Spleen (tissue), 11 donors: ENCODE measurements at regions not wholly inside any gene's neighbourhood (a gene's known extent, or its start where the extent isn't known, plus 50 kb on each side); places are given as distances from the start of the nearest gene placed in this dataset.
"Not testable (repeated sequence)": the region's sequence is repeated elsewhere in the genome, so short reads cannot be mapped to it uniquely, and the experiment has no call there.

Source experiments
- DNase-seq: peaks from one replicate; pipeline ENCODE4 v3.0.0-alpha.2; 2020
- H3K27ac ChIP-seq, 8 donors: fragments of 200-600 bp; sonication (generic) in 7 of 8; 1 replicate in 4 of 8; 2 replicates in 4 of 8; pipeline versions ENCODE4 v1.5.0 to v1.8.0; 2016 to 2021; ENCODE audit warnings: inconsistent platforms in 4 of 8, mild to moderate bottlenecking in 4 of 8, moderate library complexity in 1 of 8
- H3K27me3 ChIP-seq, 7 donors: fragments of 200-600 bp; sonication (generic) in 6 of 7; replicated peaks in 1 of 7; 1 replicate in 4 of 7; 2 replicates in 3 of 7; pipeline versions ENCODE4 v1.5.0 to v1.8.0; 2016 to 2021; ENCODE audit warnings: inconsistent platforms in 3 of 7, mild to moderate bottlenecking in 1 of 7
- H3K36me3 ChIP-seq, 6 donors: fragments of 200-600 bp; sonication (generic) in 5 of 6; 1 replicate in 4 of 6; 2 replicates in 2 of 6; pipeline versions ENCODE4 v1.5.0 to v1.8.0; 2016 to 2021; ENCODE audit warnings: inconsistent platforms in 2 of 6
- H3K4me1 ChIP-seq, 6 donors: fragments of 200-600 bp; sonication (generic) in 5 of 6; 1 replicate in 3 of 6; 2 replicates in 3 of 6; pipeline versions ENCODE4 v1.5.0 to v1.8.0; 2016 to 2021; ENCODE audit warnings: inconsistent platforms in 3 of 6
- H3K4me3 ChIP-seq, 8 donors: fragments of 200-600 bp; sonication (generic) in 7 of 8; 1 replicate in 4 of 8; 2 replicates in 4 of 8; pipeline versions ENCODE4 v1.5.0 to v1.8.0; 2016 to 2021; ENCODE audit warnings: inconsistent platforms in 4 of 8, mild to moderate bottlenecking in 4 of 8, moderate library complexity in 2 of 8
- H3K9me3 ChIP-seq, 8 donors: fragments of 200-600 bp; sonication (generic) in 7 of 8; 1 replicate in 4 of 8; 2 replicates in 4 of 8; pipeline versions ENCODE4 v1.5.0 to v1.8.0; 2016 to 2021; ENCODE audit warnings: inconsistent platforms in 4 of 8
- CTCF ChIP-seq, 11 experiments: fragments of 200-600 bp in 7 of 11; fragments of 450-650 bp in 4 of 11; sonication (generic) in 4 of 11; IDR thresholded peaks in 8 of 11; conservative IDR thresholded peaks in 3 of 11; 1 replicate in 7 of 11; 2 replicates in 4 of 11; pipeline versions ENCODE4 v1.4.0 to v1.8.0; 2016 to 2021; ENCODE audit warnings: antibody characterized with exemption in 11 of 11, inconsistent platforms in 4 of 11, mild to moderate bottlenecking in 1 of 11
- POLR2A ChIP-seq, 3 donors: fragments of 450-650 bp; IDR thresholded peaks; one replicate each; pipeline ENCODE4 v1.5.1; 2017; ENCODE audit warnings: antibody characterized with exemption in 3 of 3, mild to moderate bottlenecking in 1 of 3
- POLR2AphosphoS5 ChIP-seq, 3 donors: sonication (generic); formaldehyde crosslinking; IDR thresholded peaks; one replicate each; pipeline ENCODE4 v1.5.1; 2017; ENCODE audit warnings: antibody characterized with exemption in 3 of 3
- WGBS, 5 donors: extraction: QIAGEN DNeasy Blood & Tissue Kit in 3 of 5; methylation state at CpG; one replicate each; pipeline versions ENCODE4 v1.1.5 to v1.1.7; 2013 to 2018; 5-methylcytosine and 5-hydroxymethylcytosine counted together
- intact Hi-C: fragments of 100-400 bp; cut with DNase I; formaldehyde crosslinking; loops from one replicate; pipeline ENCODE4 v1.15.0; 2023; ENCODE audit warnings: low total_unique reads
- donor health status: healthy with polysubstance abuse.
- donor health status: DM: no; HTN: no; CAD: no; lungs with moderate emphysema.
- donor health status: DM: no; HTN: no; CAD: no.
- donor health status: Bipolar disorder and iron deficiency.
- donor health status: healthy.
- donor health status: DM: no; HTN: no; CAD: no.
- donor health status: DM: yes; HTN: yes; CAD: no.

GRCh38 chr10:34016576-34016975 is 682.1 kb upstream of the NRP1 start:
- Histone ChIP-seq H3K27ac (no peak overlapping the region), H3K36me3 (no peaks in the 10 kb centered on the region), H3K4me3 (no peak overlapping the region), H3K27me3 (no peaks in the 10 kb centered on the region), H3K4me1 (no peaks in the 10 kb centered on the region), H3K9me3 (no peaks in the 10 kb centered on the region)
- 81 to 95% (median 87%) methylated on average over 2 of the region's 2 CpGs for WGBS, 5 donors
- TF ChIP-seq CTCF (IDR thresholded peaks at IDR 0.05 in 8 of 11, conservative IDR thresholded peaks at IDR 0.05 in 3 of 11): no peak
- intact Hi-C loops: no loop called here
- no peak for DNase-seq

GRCh38 chr10:34015700-34016099 is 681.2 kb upstream of the NRP1 start:
- DNase-seq: no peak
- no peak overlapping the region for H3K27ac ChIP-seq
- no peaks in the 10 kb centered on the region for H3K27me3 ChIP-seq
- no peak for TF ChIP-seq POLR2A (IDR thresholded peaks at IDR 0.05)
- TF ChIP-seq POLR2AphosphoS5 (IDR thresholded peaks at IDR 0.05): no peak
- no peak for TF ChIP-seq CTCF (IDR thresholded peaks at IDR 0.05 in 8 of 11, conservative IDR thresholded peaks at IDR 0.05 in 3 of 11)
- H3K9me3 ChIP-seq: no peaks in the 10 kb centered on the region
- no peaks in the 10 kb centered on the region for H3K36me3 ChIP-seq
- intact Hi-C loops: no loop called here
- WGBS, 5 donors: 90 to 99% (median 93%) methylated on average over 2 of the region's 2 CpGs
- H3K4me3 ChIP-seq: no peak overlapping the region
- no peaks in the 10 kb centered on the region for H3K4me1 ChIP-seq

GRCh38 chr10:34013235-34013634 is 678.8 kb upstream of the NRP1 start:
- no peak for DNase-seq
- H3K27me3 ChIP-seq: no peaks in the 10 kb centered on the region
- H3K36me3 ChIP-seq: no peaks in the 10 kb centered on the region
- H3K9me3 ChIP-seq: no peaks in the 10 kb centered on the region
- H3K4me1 ChIP-seq: no peaks in the 10 kb centered on the region
- 87 to 98% (median 91%) methylated on average over 2 of the region's 2 CpGs for WGBS, 5 donors
- intact Hi-C loops: no loop called here
- H3K27ac ChIP-seq: no peak overlapping the region
- no peak overlapping the region for H3K4me3 ChIP-seq
- TF ChIP-seq POLR2A (IDR thresholded peaks at IDR 0.05): no peak
- TF ChIP-seq POLR2AphosphoS5 (IDR thresholded peaks at IDR 0.05): no peak
- TF ChIP-seq CTCF (IDR thresholded peaks at IDR 0.05 in 8 of 11, conservative IDR thresholded peaks at IDR 0.05 in 3 of 11): no peak

- Histone ChIP-seq H3K9me3 (no peaks in the 10 kb centered on the region), H3K27ac (no peak overlapping the region), H3K27me3 (no peaks in the 10 kb centered on the region), H3K36me3 (no peaks in the 10 kb centered on the region), H3K4me1 (no peaks in the 10 kb centered on the region), H3K4me3 (no peak overlapping the region)
- intact Hi-C loops: no loop called here
- WGBS, 5 donors: 31 to 49% (median 32%) methylated on average over 2 of the region's 2 CpGs
- no peak for DNase-seq
- TF ChIP-seq CTCF (IDR thresholded peaks at IDR 0.05 in 8 of 11, conservative IDR thresholded peaks at IDR 0.05 in 3 of 11): no peak
- no peak for TF ChIP-seq POLR2AphosphoS5 (IDR thresholded peaks at IDR 0.05)
- TF ChIP-seq POLR2A (IDR thresholded peaks at IDR 0.05): no peak
These were observed 676.4 kb upstream of the NRP1 start for GRCh38 chr10:34010891-34011290.

- H3K27me3 ChIP-seq, intact Hi-C loops, DNase-seq, H3K9me3 ChIP-seq, H3K27ac ChIP-seq, H3K4me1 ChIP-seq, H3K36me3 ChIP-seq, H3K4me3 ChIP-seq: not testable (repeated sequence)
- WGBS, 5 donors: 70 to 83% (median 77%) methylated on average over 1 of the region's 1 CpG
These were observed 675.8 kb upstream of the NRP1 start for GRCh38 chr10:34010228-34010627.
